HG02571 (cell line): ENCODE measurements at regions not wholly inside any gene's neighbourhood (a gene's known extent, or its start where the extent isn't known, plus 50 kb on each side); places are given as distances from the start of the nearest gene placed in this dataset.
"Not testable (repeated sequence)": the region's sequence is repeated elsewhere in the genome, so short reads cannot be mapped to it uniquely, and the experiment has no call there.

ENCODE experiments used
- ATAC-seq: cut with Tn5 transposase; IDR thresholded peaks from one replicate; pipeline ENCODE4 v1.9.1; 2021; ENCODE audit warnings: mild to moderate bottlenecking, moderate library complexity; ENCODE audit not compliant: unreplicated experiment

DNA sequence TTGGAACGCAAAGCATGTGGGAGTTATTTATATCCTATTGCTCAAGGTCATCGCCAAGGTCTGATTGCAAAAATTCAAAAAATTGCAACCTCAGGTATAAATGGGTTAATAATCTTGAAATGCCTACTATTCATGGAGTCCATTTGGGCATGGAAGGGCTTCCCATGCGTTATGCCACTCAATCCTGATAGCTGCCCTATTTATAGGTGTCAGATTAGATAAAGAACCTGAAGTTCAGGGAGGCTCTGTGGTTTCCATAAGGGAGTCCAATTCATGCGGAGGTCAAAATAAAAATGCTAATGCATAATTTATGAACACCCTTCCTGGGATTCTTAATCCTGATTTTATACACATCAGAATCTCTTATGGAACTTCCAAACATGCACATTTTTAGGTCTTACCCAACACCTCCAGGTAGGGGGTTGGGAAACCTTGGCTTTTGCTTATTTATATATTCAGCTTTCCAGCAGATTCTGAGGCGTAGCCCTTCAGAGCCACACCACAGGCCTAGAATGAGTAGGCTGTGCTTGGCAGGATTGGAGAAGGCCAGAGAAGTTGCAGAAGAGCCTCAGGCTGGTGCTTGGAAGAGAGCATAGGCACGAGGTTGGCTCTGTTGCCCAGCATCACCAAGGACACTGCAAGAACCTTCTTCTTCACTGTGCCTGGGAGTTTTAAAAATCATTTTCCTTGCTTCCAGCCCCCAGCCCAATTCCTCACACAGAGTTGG is 324.4 kb upstream of the CFAP20DC start:
- peak; percentile 7 for ATAC-seq

DNA sequence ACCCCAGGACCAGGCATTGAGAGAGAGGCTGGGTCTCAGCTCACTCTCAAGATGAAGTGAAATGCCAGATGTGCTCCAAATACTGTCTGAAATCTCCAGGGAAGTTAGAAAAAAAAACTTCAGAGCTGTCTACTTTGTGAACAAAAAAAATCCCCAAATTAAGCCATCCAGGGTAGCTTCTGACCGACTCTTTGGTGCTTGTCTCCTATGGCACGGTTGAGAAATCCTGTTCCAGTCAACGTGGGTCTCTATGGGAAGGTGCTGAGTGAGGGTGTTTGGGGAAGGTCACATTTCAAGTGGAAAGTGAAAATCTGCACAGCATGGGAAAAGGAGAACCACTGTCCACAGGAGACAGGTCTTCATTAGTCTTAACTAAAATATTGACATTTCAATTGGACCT is 322.5 kb upstream of the CFAP20DC start:
- no peak for ATAC-seq

DNA sequence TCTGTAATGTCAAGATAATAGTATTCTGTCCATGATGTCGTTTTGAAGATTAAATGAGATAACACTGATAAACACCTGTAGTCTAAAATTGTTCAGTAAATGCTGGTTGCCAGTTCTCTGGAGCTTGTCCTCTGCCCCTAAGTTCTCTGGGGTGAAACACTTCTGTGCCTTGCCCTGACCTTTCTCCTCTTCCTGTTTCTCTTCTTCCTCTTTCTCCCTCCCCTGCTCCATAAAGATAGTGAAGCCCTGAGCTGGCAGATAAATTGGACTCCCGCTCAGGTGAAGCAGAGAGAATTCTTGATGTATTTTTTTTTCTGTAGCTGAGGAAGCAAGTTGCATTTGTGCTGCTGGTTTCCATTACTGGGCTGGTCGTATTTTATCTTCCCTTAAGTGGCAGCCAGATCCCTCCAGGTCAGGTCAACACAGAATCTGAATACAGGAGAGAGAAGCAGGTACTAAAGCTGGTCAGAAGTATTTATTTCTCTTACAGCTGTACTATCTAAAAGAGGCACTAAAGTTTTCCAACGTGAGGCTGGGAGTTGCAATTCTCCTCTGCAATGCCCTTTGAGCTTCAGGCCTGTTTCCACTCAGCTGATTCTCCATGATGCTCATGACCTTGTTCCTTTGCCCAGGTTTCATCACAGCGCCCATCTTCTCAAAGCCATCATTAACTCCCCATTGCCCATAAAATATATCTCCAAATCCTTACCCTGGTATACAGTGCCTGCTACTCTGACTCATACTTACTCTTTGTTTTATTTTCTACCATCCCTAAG is 319.3 kb upstream of the CFAP20DC start:
- no peak for ATAC-seq

DNA sequence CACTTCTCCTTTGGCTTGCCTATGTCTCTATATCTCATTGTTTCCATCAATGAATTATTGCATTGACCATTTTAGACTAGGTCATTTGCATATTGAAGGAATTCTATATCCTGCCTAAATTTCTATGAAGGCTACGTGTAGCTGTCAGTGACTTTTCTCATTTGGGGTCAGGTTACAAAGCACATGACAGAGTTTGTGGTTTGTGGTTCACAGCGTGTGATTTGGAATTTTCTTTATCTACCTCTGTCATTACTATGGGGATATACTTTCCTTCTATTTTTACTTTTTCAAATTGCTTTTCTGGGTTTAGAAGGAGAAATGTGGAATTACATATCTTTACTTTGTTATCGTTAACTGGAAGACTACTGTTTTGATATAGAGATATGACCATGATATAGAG is 317.3 kb upstream of the CFAP20DC start:
- no peak for ATAC-seq

DNA sequence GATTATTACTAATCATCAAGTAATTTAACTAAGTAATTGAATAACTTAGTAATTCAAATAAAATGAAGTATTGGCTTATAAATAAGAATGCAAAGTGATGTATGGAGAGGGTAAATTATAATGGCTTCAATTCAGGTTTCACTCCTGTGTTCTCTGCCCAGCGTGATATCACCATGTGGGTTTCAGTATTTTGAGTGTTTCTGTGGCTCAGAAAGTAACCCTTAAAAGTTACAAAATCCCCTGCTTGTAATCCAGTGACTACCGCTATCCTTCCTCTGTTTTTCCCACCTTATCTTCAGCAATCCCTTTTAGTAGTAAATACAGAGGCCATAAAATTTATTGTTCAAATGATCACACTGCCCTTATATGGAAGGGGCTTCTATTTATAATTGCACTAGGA is 316.4 kb upstream of the CFAP20DC start:
- ATAC-seq, result no peak

DNA sequence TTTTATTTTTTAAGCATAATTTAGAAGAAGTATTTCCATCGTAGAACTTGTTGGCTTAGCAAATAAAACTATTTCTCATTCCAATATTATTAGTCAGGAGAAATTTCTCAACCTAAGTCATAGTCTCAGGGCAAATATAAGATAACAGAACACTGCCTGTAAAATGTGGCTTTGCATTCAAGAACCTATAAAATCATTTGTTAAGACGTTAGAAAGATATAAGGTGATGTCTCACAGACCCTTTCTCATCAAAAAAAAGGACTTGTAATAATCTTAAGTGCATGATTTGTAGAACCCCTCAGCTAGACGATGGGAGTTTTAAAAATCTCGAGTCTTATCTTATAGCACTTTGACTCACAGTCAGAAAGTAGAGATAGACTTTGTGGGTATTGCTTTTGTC is 314.7 kb upstream of the CFAP20DC start:
- no peak for ATAC-seq

DNA sequence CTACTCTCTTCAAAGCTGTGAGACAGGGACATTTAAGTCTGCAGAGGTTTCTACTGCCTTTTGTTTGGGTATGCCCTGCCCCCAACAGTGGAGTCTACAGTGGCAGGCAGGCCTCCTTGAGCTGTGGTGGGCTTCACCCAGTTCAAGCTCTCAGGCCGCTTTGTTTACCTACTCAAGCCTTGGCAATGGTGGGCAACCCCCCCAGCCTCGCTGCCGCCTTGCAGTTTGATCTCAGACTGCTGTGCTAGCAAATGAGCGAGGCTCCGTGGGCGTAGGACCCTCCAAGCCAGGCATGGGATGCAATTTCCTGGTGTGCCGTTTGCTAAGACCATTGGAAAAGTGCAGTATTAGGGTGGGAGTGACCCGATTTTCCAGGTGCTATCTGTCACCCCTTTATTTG is 310.5 kb upstream of the CFAP20DC start:
- not testable (repeated sequence) for ATAC-seq

DNA sequence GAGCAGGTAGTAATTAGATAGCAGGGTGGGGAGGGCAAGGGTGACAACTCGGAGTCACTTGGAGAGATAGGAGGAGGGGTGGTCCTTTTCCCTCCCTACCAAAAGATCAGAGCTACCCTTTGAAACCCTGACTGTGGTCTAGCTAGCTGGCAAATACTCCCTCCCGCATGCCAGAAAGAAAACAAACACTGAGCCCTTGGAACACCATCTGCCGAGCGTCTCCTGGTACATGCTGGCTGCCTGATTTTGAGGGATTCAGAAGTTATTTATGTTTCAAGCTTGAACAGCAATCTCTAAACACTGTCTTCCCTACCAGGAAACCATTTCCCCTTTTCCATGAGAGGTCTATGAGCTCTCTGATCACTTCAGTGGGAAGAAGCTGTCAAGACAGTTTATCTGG is 291.6 kb upstream of the CFAP20DC start:
- ATAC-seq, result no peak

DNA sequence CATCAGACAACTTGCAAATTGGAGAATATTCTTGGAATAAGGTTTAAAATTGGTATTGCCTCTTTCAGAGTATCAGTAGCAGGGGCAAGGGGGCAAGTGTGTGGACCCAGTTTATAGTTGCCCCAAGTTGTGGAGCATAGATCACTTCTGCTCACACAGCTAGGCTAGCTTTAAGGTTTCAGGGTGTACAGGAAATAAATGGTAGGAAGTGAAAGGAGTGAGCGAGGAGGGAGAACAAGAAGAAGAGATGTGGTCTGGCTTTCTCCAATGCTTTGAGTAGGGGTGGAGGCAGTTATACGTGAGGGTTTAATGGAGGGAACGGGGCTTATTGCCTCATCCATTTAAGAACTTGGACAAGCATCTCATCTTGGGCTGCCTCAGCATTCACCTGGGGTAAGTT is 290.0 kb upstream of the CFAP20DC start:
- no peak for ATAC-seq

DNA sequence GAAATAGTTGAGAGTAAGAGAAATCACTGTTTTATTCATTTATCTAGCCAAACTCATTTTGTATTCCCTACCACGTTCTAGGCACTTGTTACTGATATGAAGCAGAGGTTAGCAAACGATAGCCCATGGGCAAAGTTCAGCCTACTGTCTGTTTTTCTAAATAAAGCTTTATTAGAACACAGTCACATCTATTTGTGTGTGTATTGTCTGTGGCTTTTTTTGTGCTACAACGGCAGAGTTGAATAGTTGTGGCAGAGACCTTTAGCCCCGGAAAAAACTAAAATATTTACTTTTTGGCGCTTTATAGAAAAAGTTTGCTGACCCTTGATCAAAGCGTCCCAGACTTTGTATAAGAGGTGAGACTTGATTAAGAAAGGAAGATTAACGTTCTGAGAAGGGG is 289.1 kb upstream of the CFAP20DC start:
- no peak for ATAC-seq

DNA sequence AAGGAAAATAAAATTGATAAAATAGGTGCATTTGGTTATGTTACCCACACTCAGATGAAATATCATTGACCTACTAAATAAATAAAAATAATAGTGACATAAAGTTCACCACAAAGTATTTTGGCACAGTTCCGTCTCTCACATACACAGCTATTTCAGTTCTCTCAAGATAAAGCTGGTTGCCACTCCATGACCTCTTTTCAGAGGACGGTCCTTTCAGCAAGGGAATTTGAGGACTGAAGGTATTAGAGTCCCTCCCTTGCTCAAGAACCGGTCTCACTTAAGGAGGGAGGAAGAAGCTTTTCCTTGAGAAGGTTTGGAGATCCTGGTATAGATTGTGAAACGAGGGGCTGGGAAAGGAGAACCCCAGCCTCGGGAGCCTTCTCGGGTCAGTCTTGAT is 285.5 kb upstream of the CFAP20DC start:
- no peak for ATAC-seq

DNA sequence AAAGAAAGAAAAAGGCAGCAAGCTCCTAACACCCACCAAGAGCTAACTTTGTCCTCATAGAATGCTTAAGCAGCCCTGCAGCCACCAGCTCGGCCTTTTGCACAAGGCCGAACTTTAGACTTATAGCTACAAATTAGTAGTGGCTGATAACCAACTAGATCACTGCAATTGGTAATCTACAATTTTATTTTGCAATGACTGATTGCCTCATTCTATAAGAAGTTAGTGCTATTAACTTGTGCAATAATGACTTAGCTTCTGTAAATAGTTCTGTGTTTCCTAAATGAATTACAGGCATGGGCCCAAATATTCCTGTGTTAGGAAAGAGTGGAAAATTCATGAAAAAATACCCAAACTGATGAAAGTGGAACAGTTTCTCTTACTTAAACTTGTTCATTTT is 284.8 kb upstream of the CFAP20DC start:
- ATAC-seq, result no peak

DNA sequence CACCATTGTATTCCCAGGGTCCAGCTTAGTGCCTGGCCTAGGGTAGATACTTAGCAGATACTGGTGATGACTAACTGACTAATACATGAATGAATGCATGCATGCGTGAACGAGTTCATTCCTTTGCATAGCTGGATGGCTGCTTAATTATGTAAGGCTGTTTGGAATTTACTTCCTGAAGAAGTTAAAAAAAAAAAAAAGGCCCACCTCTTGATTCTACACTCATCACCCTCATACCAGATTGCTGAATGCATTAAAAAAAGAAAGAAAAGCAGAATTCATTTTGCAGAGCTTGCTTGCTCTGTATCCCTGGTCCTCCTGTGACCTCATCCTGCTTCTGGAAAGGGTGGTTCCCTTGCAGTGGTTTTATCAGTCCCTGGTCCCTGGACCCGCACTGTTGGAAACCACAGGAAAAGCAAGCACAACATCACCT is 277.6 kb upstream of the CFAP20DC start:
- no peak for ATAC-seq

DNA sequence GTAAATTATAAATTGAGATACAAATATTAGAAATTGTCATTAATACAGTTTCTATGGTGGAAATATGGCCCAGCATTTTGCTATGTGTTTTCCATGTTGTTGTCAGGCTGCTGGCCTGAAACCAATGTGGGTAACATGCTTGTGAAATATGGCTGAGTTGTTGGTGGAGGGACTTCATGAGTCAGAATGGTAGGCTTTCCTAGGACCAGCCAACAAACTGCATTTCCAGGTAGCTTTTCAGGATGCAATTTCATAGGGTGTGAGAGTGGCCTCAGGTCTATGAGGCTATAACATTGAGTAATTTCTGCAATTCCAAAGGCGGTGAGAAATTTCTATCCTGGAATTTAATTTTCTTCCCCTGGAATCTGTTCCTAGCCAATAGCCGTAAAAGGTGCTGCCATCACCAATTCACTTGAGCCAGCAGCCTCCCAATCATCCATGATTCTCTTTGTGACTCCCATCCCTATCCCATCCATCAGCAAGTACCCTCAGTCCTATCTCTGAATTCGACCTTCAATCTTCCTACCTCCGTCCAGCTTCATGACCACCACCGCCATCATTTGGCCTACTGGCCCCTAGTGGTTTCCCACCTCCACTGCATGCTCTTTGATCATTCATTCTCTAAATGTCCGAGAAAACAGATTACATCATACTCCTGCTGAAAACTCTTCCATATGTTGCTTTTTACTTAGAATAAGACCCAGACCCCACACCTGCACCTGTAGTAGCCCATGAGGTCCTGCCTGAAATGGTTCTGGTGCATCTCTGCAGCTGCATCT is 276.6 kb upstream of the CFAP20DC start:
- no peak for ATAC-seq

DNA sequence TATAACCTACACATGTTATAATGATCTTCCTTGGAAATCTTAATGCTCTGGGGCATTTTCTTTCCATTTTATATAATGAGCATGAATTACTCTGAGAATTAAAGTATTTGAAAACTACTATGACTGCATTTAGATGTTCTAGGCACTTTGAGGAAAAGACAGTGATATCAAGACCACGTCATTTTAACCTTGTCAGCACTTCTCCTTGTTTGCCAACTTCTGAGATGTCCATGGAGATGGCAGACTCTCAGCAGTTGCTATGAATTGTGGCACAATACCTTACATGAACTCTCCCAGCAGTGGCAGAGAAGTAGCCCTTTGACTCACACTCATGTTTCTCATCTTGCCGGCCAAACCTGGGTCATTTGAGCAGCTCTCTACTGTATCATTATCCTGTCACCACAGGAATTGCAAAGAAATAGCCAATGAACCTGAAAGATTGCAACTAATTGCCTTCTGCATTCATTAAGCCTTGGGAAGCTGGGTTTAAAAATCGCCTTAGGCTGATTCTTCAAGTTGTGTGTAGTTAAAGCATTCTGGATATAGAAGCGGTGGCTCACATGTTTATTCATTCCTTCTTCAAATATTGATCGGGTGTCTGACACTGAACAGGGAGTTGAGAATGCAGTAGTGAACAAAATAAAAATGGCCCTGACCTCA is 272.2 kb upstream of the CFAP20DC start:
- ATAC-seq, result no peak

DNA sequence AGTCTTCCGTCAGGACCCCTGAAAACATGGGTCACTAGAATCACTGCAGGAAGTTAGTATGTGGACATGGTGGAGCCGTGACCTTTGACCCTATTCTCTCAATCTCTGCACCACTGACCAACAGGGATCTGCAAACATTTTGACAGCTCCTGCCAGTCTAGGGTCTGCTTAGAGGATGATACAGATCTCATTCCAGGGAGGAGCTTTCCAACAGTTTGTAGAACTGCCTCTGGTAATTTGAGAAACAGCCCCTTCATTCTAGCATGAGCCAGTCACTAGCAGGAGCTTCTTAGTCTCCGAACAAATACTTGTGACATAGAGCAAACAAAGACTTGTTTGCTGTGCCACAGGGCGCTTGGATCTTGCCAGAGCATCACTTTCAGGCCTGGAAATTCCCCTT is 270.3 kb upstream of the CFAP20DC start:
- no peak for ATAC-seq

DNA sequence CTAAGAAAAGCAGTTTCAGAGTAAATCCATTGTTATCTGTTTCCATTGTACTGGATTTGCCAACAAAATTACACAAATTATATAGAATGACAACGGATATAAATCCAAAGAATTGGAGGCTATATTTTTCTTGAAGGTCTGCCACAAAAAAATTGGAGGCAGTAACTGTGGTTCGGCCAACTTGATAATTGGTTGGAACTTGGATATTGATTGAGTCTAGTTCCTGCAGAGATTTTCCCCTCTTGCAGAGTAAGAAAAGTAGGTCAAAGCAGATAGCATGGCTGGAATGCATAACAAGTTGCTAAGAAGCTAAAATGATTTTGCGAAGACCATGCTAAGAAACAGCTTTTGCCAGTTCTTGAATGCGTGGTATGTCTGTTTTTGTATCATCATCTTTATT is 269.6 kb upstream of the CFAP20DC start:
- no peak for ATAC-seq

DNA sequence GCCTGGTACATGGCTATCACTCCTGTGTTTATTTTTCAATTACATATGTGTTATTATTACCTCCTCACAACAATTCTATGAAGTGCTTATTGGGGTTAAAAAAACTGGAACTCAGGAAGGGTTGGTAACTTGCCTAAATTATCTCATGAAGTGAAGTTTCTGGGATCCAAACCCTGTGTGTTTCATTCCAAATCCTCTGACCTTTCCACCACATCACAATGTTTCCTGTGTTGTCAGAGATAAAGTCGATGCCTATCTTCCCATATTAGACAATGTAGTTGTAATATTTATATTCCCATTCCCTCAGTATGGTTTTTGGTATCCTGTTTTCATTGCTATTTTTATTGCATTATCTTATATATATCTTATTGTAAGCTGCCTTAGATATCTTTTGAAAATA is 269.1 kb upstream of the CFAP20DC start:
- ATAC-seq, result no peak

DNA sequence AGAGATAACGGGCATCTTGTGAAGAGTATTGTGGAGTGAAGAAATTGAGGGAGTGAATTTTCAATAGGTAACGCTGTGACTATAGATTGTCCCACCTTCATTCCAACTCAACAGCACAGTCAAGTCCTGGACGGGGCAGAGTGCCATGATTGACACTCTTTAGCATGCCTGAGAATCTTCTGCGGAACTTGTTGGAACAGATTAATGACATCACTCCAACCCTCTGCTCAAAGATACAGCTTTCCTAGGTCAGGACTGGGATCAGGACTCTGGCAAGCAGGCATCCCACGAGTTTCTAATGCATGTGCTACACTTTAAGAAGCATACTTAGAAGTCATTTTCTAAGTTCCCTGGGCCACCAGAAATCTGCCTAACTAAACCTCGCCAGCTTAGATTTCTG is 267.6 kb upstream of the CFAP20DC start:
- ATAC-seq, result no peak

DNA sequence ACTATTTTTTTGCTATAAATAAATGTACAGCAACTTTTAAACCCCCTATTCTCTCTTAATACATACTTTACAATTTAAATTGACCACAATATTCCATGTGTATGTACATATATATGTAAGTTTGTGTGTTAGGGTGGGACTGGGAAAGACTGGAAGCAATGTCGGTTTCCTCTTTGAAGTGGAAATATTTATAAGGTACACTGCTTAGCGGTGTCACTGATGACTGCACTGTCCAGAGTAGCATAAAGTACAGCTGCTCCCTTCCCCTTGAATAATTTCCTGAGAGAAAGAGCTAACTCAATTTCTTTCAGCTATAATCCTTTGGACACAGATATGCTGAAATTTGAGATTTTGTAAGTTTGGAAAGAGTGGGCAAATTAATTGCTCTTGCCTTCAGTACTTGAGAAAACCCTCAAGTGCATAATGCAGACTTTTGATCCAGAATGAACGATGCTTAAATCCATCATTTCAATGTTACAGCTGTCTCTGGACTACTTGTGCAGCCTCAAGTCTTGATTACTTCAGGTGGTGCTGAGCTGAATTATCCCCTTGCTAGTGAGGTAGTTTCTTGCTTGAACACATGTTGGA is 267.0 kb upstream of the CFAP20DC start:
- ATAC-seq, result no peak

DNA sequence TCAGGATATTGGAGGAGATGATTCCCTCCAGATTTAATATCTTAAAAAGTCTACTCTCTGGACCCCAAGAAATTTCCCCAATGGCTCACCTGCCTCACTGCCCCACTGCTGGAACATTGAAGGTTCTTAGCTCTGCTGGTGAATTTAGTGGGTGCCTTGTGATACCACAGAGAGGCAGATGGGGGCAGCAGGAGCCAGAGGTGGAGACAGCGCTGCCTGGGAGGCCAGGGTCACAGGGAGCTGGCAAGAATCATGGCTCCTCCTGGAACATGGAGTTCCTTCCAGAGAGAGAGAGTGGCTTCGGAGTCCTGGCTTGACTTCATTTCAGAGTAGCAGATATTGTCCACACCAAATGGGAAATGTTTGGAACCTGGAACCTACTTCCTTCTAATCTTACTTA is 263.5 kb upstream of the CFAP20DC start:
- peak; percentile 70 for ATAC-seq
